OCI-LY1 (cell line): ENCODE measurements at regions not wholly inside any gene's neighbourhood (a gene's known extent, or its start where the extent isn't known, plus 50 kb on each side); places are given as distances from the start of the nearest gene placed in this dataset.

Experiments used
- H2AFZ ChIP-seq: fragments of 200-600 bp; sonication (generic), shearing (Covaris generic); 2 replicates; pipeline ENCODE4 v1.6.0; 2014; ENCODE audit warnings: antibody characterized with exemption, mild to moderate bottlenecking, low read length
- H3F3A ChIP-seq: fragments of 200-600 bp; sonication (generic), shearing (Covaris generic); 2 replicates; pipeline ENCODE4 v1.6.0; 2014; ENCODE audit warnings: mild to moderate bottlenecking, antibody characterized with exemption, low read length, moderate library complexity; ENCODE audit not compliant: insufficient read depth
- H3K27ac ChIP-seq: fragments of 200-600 bp; sonication (generic); 2 replicates; pipeline ENCODE4 v1.5.1; 2014; ENCODE audit warnings: low read length, mixed run types, mild to moderate bottlenecking, low read depth; ENCODE audit not compliant: poor library complexity, severe bottlenecking
- H3K27me3 ChIP-seq: fragments of 200-600 bp; sonication (generic); 2 replicates; pipeline ENCODE4 v1.6.0; 2014; ENCODE audit warnings: antibody characterized with exemption, mild to moderate bottlenecking, low read length, moderate library complexity; ENCODE audit not compliant: insufficient read depth
- H3K36me3 ChIP-seq: fragments of 200-600 bp; sonication (generic); 2 replicates; pipeline ENCODE4 v1.6.1; 2014; ENCODE audit warnings: mild to moderate bottlenecking, antibody characterized with exemption, low read length, moderate library complexity, mixed read lengths; ENCODE audit not compliant: insufficient read depth
- H3K4me1 ChIP-seq: fragments of 200-600 bp; sonication (generic); 2 replicates; pipeline ENCODE4 v1.5.1; 2014; ENCODE audit warnings: mild to moderate bottlenecking, low read length, moderate library complexity; ENCODE audit not compliant: insufficient read depth, severe bottlenecking
- H3K4me2 ChIP-seq: fragments of 200-600 bp; sonication (generic), shearing (Covaris generic); 2 replicates; pipeline ENCODE4 v1.6.1; 2014; ENCODE audit warnings: low read length
- H3K4me3 ChIP-seq: fragments of 200-600 bp; sonication (generic); 2 replicates; pipeline ENCODE4 v1.5.1; 2014; ENCODE audit warnings: low read length, low read depth, mild to moderate bottlenecking, mixed read lengths; ENCODE audit not compliant: poor library complexity, severe bottlenecking
- H3K79me2 ChIP-seq: fragments of 200-600 bp; shearing (Covaris generic); 2 replicates; pipeline ENCODE4 v1.6.1; 2016; ENCODE audit warnings: mixed run types, low read length, mixed read lengths; ENCODE audit not compliant: insufficient read depth
- H3K9ac ChIP-seq: fragments of 200-600 bp; sonication (generic), shearing (Covaris generic); 2 replicates; pipeline ENCODE4 v1.6.1; 2014; ENCODE audit warnings: mild to moderate bottlenecking, low read length, mixed read lengths
- H3K9me2 ChIP-seq: fragments of 200-600 bp; sonication (generic), shearing (Covaris generic); 2 replicates; pipeline ENCODE4 v1.6.1; 2014; ENCODE audit warnings: low read depth, mild to moderate bottlenecking, low read length, mixed read lengths
- H3K9me3 ChIP-seq: fragments of 200-600 bp; shearing (Covaris generic); 2 replicates; pipeline ENCODE4 v1.6.1; 2014; ENCODE audit warnings: low read length, mixed read lengths
- H4K20me1 ChIP-seq: fragments of 200-600 bp; sonication (generic), shearing (Covaris generic); 2 replicates; pipeline ENCODE4 v1.6.0; 2016; ENCODE audit warnings: mild to moderate bottlenecking, low read length; ENCODE audit not compliant: insufficient read depth
- CTCF ChIP-seq: fragments of 200-600 bp; sonication (generic), shearing (Covaris generic); IDR thresholded peaks from 2 replicates; pipeline ENCODE4 v1.5.1; 2017; ENCODE audit warnings: mild to moderate bottlenecking, antibody characterized with exemption, low read length, moderate library complexity, mixed read lengths
- EZH2 ChIP-seq: fragments of 200-600 bp; sonication (generic), shearing (Covaris generic); IDR thresholded peaks from 2 replicates; pipeline ENCODE4 v1.8.0; 2017; ENCODE audit warnings: borderline replicate concordance, mixed run types, mild to moderate bottlenecking, antibody characterized with exemption, low read length, moderate library complexity, mixed read lengths

GRCh38 chr13:80547341-80547740, 206.4 kb upstream of the SPRY2 start:
- no peaks in the 10 kb centered on the region for H3K27me3 ChIP-seq
- H3K4me3 ChIP-seq, result no peak overlapping the region
- H3K27ac ChIP-seq, result no peak overlapping the region
- 0 out of 2 replicates have a peak, but pooled peaks cover 2% of the 10 kb centered on the region for H3F3A ChIP-seq
- H3K9ac ChIP-seq, result no peak overlapping the region
- no peak for TF ChIP-seq EZH2
- no peak for TF ChIP-seq CTCF
- H3K79me2 ChIP-seq, result no peaks in the 10 kb centered on the region
- no peaks in the 10 kb centered on the region for H3K36me3 ChIP-seq
- no peaks in the 10 kb centered on the region for H4K20me1 ChIP-seq
- no peak overlapping the region for H3K4me2 ChIP-seq
- H2AFZ ChIP-seq, result no peak overlapping the region
- H3K9me3 ChIP-seq, result no peaks in the 10 kb centered on the region
- H3K4me1 ChIP-seq, result no peaks in the 10 kb centered on the region
- no peaks in the 10 kb centered on the region for H3K9me2 ChIP-seq

GRCh38 chr13:80533175-80533574, 192.2 kb upstream of the SPRY2 start:
- TF ChIP-seq EZH2 (no peak), CTCF (no peak)
- Histone ChIP-seq H3K4me3 (no peak overlapping the region), H2AFZ (no peak overlapping the region), H3K79me2 (no peaks in the 10 kb centered on the region), H3K9ac (no peak overlapping the region), H3K27ac (no peak overlapping the region), H3K36me3 (no peaks in the 10 kb centered on the region), H3K9me3 (peaks cover 5% of the 10 kb centered on the region; the same call in 1 of the 2 replicates), H3F3A (no peaks in the 10 kb centered on the region), H3K4me2 (no peak overlapping the region), H4K20me1 (no peaks in the 10 kb centered on the region), H3K4me1 (no peaks in the 10 kb centered on the region), H3K9me2 (no peaks in the 10 kb centered on the region), H3K27me3 (no peaks in the 10 kb centered on the region)

GRCh38 chr13:80530902-80531301, 190.0 kb upstream of the SPRY2 start:
- H3K27me3 ChIP-seq, result no peaks in the 10 kb centered on the region
- H3F3A ChIP-seq, result no peaks in the 10 kb centered on the region
- H3K4me1 ChIP-seq, result no peaks in the 10 kb centered on the region
- no peak overlapping the region for H3K4me2 ChIP-seq
- no peak overlapping the region for H3K27ac ChIP-seq
- no peaks in the 10 kb centered on the region for H3K36me3 ChIP-seq
- no peaks in the 10 kb centered on the region for H3K9me2 ChIP-seq
- no peaks in the 10 kb centered on the region for H3K79me2 ChIP-seq
- H3K4me3 ChIP-seq, result no peak overlapping the region
- H3K9ac ChIP-seq, result no peak overlapping the region
- H4K20me1 ChIP-seq, result no peaks in the 10 kb centered on the region
- H3K9me3 ChIP-seq, result peaks cover 5% of the 10 kb centered on the region; the same call in 1 of the 2 replicates
- H2AFZ ChIP-seq, result no peak overlapping the region
- TF ChIP-seq CTCF, result no peak
- no peak for TF ChIP-seq EZH2
